ENCODE measurements at regions not wholly inside any gene's neighbourhood (a gene's known extent, or its start where the extent isn't known, plus 50 kb on each side); places are given as distances from the start of the nearest gene placed in this dataset.

- no peaks in the 10 kb centered on the region for H3K9me3 ChIP-seq
- CTCF ChIA-PET: no interaction called here
- ATAC-seq (no peak; a peak in 1 of 6 replicates), FAIRE-seq (no peak), DNase-seq (ENCODE audit: low read depth in 1 of 2, low spot score in 1 of 2) (no peak)
- H3K4me3 ChIP-seq: no peak overlapping the region
- WGBS (ENCODE audit: missing lambda C conversion rate): 11% methylated on average over 10 of the region's 10 CpGs
- H3K4me2 ChIP-seq: no peak overlapping the region
- no peak overlapping the region for H3K27ac ChIP-seq
- POLR2A ChIA-PET: no interaction called here
- H3K4me1 ChIP-seq: no peaks in the 10 kb centered on the region
- TF ChIP-seq MAZ (IDR thresholded peaks at IDR 0.05; ENCODE audit: borderline replicate concordance, low read depth, low read length) (no peak), PHF8 (IDR thresholded peaks at IDR 0.05; ENCODE audit: borderline replicate concordance, low read depth) (no peak), NR3C1 (IDR thresholded peaks at IDR 0.05) (no peak), HES2 (IDR thresholded peaks at IDR 0.05) (no peak), E2F6 (IDR thresholded peaks at IDR 0.05; ENCODE audit: borderline replicate concordance, low read depth) (no peak), CHD4 (IDR thresholded peaks at IDR 0.05; ENCODE audit: borderline replicate concordance) (no peak), CBX8 (IDR thresholded peaks at IDR 0.05) (no peak), HEYL (CRISPR knock-in tag; IDR thresholded peaks at IDR 0.05) (no peak)
- TF ChIP-seq, protein P1, sequence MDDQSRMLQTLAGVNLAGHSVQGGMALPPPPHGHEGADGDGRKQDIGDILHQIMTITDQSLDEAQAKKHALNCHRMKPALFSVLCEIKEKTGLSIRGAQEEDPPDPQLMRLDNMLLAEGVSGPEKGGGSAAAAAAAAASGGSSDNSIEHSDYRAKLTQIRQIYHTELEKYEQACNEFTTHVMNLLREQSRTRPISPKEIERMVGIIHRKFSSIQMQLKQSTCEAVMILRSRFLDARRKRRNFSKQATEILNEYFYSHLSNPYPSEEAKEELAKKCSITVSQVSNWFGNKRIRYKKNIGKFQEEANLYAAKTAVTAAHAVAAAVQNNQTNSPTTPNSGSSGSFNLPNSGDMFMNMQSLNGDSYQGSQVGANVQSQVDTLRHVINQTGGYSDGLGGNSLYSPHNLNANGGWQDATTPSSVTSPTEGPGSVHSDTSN (IDR thresholded peaks at IDR 0.05): no peak
Measured at GRCh38 chr2:166381-166780, 97.5 kb downstream of the SH3YL1 start.

GRCh38 chr2:165530-165929, 98.3 kb downstream of the SH3YL1 start:
- no peak overlapping the region for H3K4me3 ChIP-seq
- DNase-seq (ENCODE audit: low read depth in 1 of 2, low spot score in 1 of 2) (no peak), FAIRE-seq (no peak), ATAC-seq (no peak)
- POLR2A ChIA-PET: no interaction called here
- H3K27ac ChIP-seq: no peak overlapping the region
- 0% methylated on average over 1 of the region's 1 CpG for WGBS (ENCODE audit: missing lambda C conversion rate)
- H3K9me3 ChIP-seq: no peaks in the 10 kb centered on the region
- TF ChIP-seq, protein P2, sequence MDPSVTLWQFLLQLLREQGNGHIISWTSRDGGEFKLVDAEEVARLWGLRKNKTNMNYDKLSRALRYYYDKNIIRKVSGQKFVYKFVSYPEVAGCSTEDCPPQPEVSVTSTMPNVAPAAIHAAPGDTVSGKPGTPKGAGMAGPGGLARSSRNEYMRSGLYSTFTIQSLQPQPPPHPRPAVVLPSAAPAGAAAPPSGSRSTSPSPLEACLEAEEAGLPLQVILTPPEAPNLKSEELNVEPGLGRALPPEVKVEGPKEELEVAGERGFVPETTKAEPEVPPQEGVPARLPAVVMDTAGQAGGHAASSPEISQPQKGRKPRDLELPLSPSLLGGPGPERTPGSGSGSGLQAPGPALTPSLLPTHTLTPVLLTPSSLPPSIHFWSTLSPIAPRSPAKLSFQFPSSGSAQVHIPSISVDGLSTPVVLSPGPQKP (IDR thresholded peaks at IDR 0.05; ENCODE audit: low read depth, low read length): no peak
- TF ChIP-seq EHF (CRISPR knock-in tag; IDR thresholded peaks at IDR 0.05): no peak
- no peak for TF ChIP-seq POLR2A (IDR thresholded peaks at IDR 0.05; ENCODE audit: low read length)
- TF ChIP-seq NFE2L2 (conservative IDR thresholded peaks at IDR 0.05; ENCODE audit: low read length): no peak
- TF ChIP-seq MAZ (IDR thresholded peaks at IDR 0.05; ENCODE audit: borderline replicate concordance, low read depth, low read length): no peak
- TF ChIP-seq RARB (CRISPR knock-in tag; IDR thresholded peaks at IDR 0.05): no peak
- no peak for TF ChIP-seq CBX2 (IDR thresholded peaks at IDR 0.05; ENCODE audit: borderline replicate concordance, low read depth)
- TF ChIP-seq ESRRA (IDR thresholded peaks at IDR 0.05; ENCODE audit: borderline replicate concordance, low read length): no peak
- no peak for TF ChIP-seq ZSCAN20 (CRISPR knock-in tag; IDR thresholded peaks at IDR 0.05)
- TF ChIP-seq JUN (IDR thresholded peaks at IDR 0.05): no peak
- TF ChIP-seq, protein P1 (IDR thresholded peaks at IDR 0.05): no peak
- no peak for TF ChIP-seq HDAC2 (IDR thresholded peaks at IDR 0.05)
- TF ChIP-seq CHD4 (IDR thresholded peaks at IDR 0.05; ENCODE audit: borderline replicate concordance): no peak
- no peak for TF ChIP-seq BCL3 (IDR thresholded peaks at IDR 0.05)
- no peak for TF ChIP-seq PHF8 (IDR thresholded peaks at IDR 0.05; ENCODE audit: borderline replicate concordance, low read depth)
- TF ChIP-seq NR3C1 (IDR thresholded peaks at IDR 0.05): no peak
- CTCF ChIA-PET: no interaction called here
- H3K4me2 ChIP-seq: no peak overlapping the region
- H3K4me1 ChIP-seq: no peaks in the 10 kb centered on the region
